ENCODE measurements at regions not wholly inside any gene's neighbourhood (a gene's known extent, or its start where the extent isn't known, plus 50 kb on each side); places are given as distances from the start of the nearest gene placed in this dataset.

GRCh38 chr20:11838076-11838636, 79.5 kb upstream of the BTBD3 start:
- Histone ChIP-seq H3K4me1 (ENCODE audit: low read depth) (no peaks in the 10 kb centered on the region), H3K4me3 (no peak overlapping the region), H3K36me3 (ENCODE audit: low read depth) (no peaks in the 10 kb centered on the region), H3K9me3 (no peaks in the 10 kb centered on the region)
- TF ChIP-seq, protein P1, sequence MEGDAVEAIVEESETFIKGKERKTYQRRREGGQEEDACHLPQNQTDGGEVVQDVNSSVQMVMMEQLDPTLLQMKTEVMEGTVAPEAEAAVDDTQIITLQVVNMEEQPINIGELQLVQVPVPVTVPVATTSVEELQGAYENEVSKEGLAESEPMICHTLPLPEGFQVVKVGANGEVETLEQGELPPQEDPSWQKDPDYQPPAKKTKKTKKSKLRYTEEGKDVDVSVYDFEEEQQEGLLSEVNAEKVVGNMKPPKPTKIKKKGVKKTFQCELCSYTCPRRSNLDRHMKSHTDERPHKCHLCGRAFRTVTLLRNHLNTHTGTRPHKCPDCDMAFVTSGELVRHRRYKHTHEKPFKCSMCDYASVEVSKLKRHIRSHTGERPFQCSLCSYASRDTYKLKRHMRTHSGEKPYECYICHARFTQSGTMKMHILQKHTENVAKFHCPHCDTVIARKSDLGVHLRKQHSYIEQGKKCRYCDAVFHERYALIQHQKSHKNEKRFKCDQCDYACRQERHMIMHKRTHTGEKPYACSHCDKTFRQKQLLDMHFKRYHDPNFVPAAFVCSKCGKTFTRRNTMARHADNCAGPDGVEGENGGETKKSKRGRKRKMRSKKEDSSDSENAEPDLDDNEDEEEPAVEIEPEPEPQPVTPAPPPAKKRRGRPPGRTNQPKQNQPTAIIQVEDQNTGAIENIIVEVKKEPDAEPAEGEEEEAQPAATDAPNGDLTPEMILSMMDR (IDR thresholded peaks at IDR 0.05) = no peak
- ATAC-seq = no peak
- DNase-seq = no peak
- intact Hi-C loops (cut with DNase I, micrococcal nuclease) = no loop called here

DNA sequence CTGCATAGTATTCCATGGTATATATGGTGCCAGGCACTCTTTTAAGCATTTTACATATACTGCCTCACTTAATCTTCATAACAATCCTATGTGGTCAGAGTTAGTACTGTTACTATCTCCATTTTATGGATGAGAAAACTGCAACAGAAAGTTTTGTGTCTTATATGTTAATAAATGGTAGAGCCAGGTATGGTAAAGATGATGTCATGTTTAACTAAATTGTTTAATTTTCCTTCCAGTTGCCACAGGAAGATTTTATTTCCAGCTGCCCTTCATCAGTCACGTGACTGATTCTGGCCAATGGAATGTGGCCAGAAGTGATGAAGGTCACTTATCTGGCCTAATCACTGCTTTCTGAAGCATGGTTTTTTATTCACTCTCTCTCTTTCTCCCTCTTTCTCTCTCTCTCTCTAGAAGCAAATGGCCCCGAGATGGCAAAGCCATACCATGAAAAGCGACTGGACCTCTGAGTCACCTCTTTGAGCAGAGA, 75.7 kb upstream of the BTBD3 start:
- intact Hi-C loops (cut with DNase I, micrococcal nuclease) = no loop called here
- DNase-seq = no peak
- H3K9me3 ChIP-seq = no peaks in the 10 kb centered on the region
- no peaks in the 10 kb centered on the region for H3K36me3 ChIP-seq (ENCODE audit: low read depth)
- no peak overlapping the region for H3K4me3 ChIP-seq
- H3K4me1 ChIP-seq (ENCODE audit: low read depth) = no peaks in the 10 kb centered on the region
- ATAC-seq = no peak
- TF ChIP-seq, protein P1 (IDR thresholded peaks at IDR 0.05) = no peak

GRCh38 chr20:11843289-11843688, 74.4 kb upstream of the BTBD3 start:
- ATAC-seq = no peak

GRCh38 chr20:11844691-11845090, 73.0 kb upstream of the BTBD3 start:
- TF ChIP-seq, protein P1 (IDR thresholded peaks at IDR 0.05) = no peak
- no peak overlapping the region for H3K4me3 ChIP-seq
- no peak for DNase-seq
- no peaks in the 10 kb centered on the region for H3K36me3 ChIP-seq (ENCODE audit: low read depth)
- intact Hi-C loops (cut with DNase I, micrococcal nuclease) = no loop called here
- peaks cover 3% of the 10 kb centered on the region for H3K4me1 ChIP-seq (ENCODE audit: low read depth)
- H3K9me3 ChIP-seq = no peaks in the 10 kb centered on the region
- ATAC-seq = no peak

More at GRCh38 chr20:11843289-11843688, 74.4 kb upstream of the BTBD3 start:
- TF ChIP-seq, protein P1 (IDR thresholded peaks at IDR 0.05) = no peak
- H3K36me3 ChIP-seq (ENCODE audit: low read depth) = no peaks in the 10 kb centered on the region
- no peak for DNase-seq
- intact Hi-C loops (cut with DNase I, micrococcal nuclease) = no loop called here
- H3K9me3 ChIP-seq = no peaks in the 10 kb centered on the region
- no peaks in the 10 kb centered on the region for H3K4me1 ChIP-seq (ENCODE audit: low read depth)
- no peak overlapping the region for H3K4me3 ChIP-seq

- intact Hi-C loops (cut with DNase I, micrococcal nuclease) = no loop called here
- peaks cover 3% of the 10 kb centered on the region for H3K4me1 ChIP-seq (ENCODE audit: low read depth)
- ATAC-seq = no peak
- H3K36me3 ChIP-seq (ENCODE audit: low read depth) = no peaks in the 10 kb centered on the region
- DNase-seq = no peak
- no peak overlapping the region for H3K4me3 ChIP-seq
- no peaks in the 10 kb centered on the region for H3K9me3 ChIP-seq
- TF ChIP-seq, protein P1 (IDR thresholded peaks at IDR 0.05) = no peak
Observed at GRCh38 chr20:11845340-11845739, 72.4 kb upstream of the BTBD3 start.

DNA sequence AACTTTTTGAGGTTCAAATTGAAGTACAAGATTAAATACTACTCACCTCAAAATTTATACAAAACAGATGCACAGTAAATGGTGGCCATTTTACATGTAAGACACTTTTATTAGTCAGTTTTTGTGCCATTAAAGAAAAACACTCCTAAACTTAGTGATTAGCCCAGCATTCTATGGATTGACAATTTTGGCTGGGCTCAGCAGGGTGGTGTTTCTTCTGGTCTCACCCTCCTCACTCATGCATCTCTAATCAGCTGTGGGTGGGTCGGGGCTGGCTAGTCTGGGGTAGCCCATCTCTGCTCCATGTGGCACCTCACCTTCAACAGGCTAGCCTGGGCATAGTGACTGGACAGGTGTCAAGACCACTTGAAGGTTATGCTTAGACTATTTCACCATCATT, 71.6 kb upstream of the BTBD3 start:
- peaks cover 3% of the 10 kb centered on the region for H3K4me1 ChIP-seq (ENCODE audit: low read depth)
- DNase-seq (no peak), ATAC-seq (no peak)
- H3K36me3 ChIP-seq (ENCODE audit: low read depth) = no peaks in the 10 kb centered on the region
- TF ChIP-seq, protein P1 (IDR thresholded peaks at IDR 0.05) = no peak
- intact Hi-C loops (cut with DNase I, micrococcal nuclease) = no loop called here
- H3K4me3 ChIP-seq = no peak overlapping the region
- H3K9me3 ChIP-seq = no peaks in the 10 kb centered on the region

All from mucosa of descending colon (tissue), 3 donors.